ENCODE measurements at regions not wholly inside any gene's neighbourhood (a gene's known extent, or its start where the extent isn't known, plus 50 kb on each side); places are given as distances from the start of the nearest gene placed in this dataset.

DNA sequence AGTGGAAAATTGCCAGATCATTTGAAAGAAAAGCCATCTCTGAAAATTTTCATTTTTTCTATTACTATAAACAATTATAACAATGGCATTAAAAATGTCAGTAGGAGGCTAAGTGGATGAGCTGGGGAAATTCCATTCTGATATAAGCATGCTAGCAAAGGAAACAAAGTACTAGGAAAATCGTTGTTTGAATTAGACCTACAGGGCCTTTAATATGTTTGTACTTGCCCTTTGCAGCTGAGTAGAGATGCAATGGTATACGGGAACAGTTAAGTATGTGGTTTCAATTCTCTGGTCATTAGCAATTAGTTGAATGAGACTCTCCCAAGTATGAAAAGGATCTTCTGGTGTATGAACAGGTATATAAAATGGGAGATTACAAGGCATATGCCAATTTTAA lies 452.2 kb downstream of the PCDH11X start (continued):
- no peak for TF ChIP-seq NANOG (IDR thresholded peaks at IDR 0.05; ENCODE audit: borderline replicate concordance)
- no peak for TF ChIP-seq STAT1 (IDR thresholded peaks at IDR 0.05; ENCODE audit: unreplicated experiment)
- no peak for TF ChIP-seq JUNB (IDR thresholded peaks at IDR 0.05; ENCODE audit: unreplicated experiment)
- TF ChIP-seq, protein P1, sequence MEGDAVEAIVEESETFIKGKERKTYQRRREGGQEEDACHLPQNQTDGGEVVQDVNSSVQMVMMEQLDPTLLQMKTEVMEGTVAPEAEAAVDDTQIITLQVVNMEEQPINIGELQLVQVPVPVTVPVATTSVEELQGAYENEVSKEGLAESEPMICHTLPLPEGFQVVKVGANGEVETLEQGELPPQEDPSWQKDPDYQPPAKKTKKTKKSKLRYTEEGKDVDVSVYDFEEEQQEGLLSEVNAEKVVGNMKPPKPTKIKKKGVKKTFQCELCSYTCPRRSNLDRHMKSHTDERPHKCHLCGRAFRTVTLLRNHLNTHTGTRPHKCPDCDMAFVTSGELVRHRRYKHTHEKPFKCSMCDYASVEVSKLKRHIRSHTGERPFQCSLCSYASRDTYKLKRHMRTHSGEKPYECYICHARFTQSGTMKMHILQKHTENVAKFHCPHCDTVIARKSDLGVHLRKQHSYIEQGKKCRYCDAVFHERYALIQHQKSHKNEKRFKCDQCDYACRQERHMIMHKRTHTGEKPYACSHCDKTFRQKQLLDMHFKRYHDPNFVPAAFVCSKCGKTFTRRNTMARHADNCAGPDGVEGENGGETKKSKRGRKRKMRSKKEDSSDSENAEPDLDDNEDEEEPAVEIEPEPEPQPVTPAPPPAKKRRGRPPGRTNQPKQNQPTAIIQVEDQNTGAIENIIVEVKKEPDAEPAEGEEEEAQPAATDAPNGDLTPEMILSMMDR (conservative IDR thresholded peaks at IDR 0.05; ENCODE audit: low read depth in 2 of 2), result no peak
- TF ChIP-seq EZH2 (IDR thresholded peaks at IDR 0.05; ENCODE audit: low read depth, unreplicated experiment), result no peak
- TF ChIP-seq, protein P2, sequence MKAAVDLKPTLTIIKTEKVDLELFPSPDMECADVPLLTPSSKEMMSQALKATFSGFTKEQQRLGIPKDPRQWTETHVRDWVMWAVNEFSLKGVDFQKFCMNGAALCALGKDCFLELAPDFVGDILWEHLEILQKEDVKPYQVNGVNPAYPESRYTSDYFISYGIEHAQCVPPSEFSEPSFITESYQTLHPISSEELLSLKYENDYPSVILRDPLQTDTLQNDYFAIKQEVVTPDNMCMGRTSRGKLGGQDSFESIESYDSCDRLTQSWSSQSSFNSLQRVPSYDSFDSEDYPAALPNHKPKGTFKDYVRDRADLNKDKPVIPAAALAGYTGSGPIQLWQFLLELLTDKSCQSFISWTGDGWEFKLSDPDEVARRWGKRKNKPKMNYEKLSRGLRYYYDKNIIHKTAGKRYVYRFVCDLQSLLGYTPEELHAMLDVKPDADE (IDR thresholded peaks at IDR 0.05), result no peak
- TF ChIP-seq, protein P3, sequence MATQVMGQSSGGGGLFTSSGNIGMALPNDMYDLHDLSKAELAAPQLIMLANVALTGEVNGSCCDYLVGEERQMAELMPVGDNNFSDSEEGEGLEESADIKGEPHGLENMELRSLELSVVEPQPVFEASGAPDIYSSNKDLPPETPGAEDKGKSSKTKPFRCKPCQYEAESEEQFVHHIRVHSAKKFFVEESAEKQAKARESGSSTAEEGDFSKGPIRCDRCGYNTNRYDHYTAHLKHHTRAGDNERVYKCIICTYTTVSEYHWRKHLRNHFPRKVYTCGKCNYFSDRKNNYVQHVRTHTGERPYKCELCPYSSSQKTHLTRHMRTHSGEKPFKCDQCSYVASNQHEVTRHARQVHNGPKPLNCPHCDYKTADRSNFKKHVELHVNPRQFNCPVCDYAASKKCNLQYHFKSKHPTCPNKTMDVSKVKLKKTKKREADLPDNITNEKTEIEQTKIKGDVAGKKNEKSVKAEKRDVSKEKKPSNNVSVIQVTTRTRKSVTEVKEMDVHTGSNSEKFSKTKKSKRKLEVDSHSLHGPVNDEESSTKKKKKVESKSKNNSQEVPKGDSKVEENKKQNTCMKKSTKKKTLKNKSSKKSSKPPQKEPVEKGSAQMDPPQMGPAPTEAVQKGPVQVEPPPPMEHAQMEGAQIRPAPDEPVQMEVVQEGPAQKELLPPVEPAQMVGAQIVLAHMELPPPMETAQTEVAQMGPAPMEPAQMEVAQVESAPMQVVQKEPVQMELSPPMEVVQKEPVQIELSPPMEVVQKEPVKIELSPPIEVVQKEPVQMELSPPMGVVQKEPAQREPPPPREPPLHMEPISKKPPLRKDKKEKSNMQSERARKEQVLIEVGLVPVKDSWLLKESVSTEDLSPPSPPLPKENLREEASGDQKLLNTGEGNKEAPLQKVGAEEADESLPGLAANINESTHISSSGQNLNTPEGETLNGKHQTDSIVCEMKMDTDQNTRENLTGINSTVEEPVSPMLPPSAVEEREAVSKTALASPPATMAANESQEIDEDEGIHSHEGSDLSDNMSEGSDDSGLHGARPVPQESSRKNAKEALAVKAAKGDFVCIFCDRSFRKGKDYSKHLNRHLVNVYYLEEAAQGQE (IDR thresholded peaks at IDR 0.05; ENCODE audit: unreplicated experiment), result no peak
- TF ChIP-seq CREB1 (CRISPR knock-in tag; IDR thresholded peaks at IDR 0.05; ENCODE audit: low read depth), result no peak

DNA sequence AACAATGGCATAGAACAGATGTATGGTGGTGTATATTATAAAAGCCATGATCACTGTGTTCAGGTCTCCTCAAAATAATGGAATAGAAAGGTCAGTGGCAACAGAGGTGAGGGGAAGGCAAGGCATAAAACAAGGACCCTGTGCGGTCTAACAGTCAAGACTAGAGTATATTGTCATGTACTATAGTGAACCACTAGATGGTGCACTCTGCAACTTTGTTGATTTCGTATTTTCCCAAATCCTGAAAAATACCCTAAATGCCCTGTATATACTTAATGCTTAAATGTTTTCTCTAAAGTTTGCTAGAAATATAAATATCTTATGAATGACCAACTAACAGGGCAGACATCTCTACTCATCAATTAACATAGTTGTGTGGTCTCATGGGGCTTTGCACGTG lies 453.0 kb downstream of the PCDH11X start:
- no peak overlapping the region for H3K4me3 Mint-ChIP-seq

More for the DNA sequence above, 453.0 kb downstream of the PCDH11X start:
- no peaks in the 10 kb centered on the region for H3K9me3 Mint-ChIP-seq
- DNase-seq (ENCODE audit: low spot score) (peak; percentile 44), ATAC-seq (peak; percentile 56)
- peaks cover 5% of the 10 kb centered on the region; the same call in 2 of the 3 replicates for H3K36me3 Mint-ChIP-seq (ENCODE audit: low read depth)
- Histone ChIP-seq H3K27me3 (ENCODE audit: insufficient read depth) (no peaks in the 10 kb centered on the region), H2AFZ (no peak overlapping the region), H4K20me1 (replicated peaks; ENCODE audit: insufficient read depth) (no peaks in the 10 kb centered on the region), H3K4me1 (ENCODE audit: insufficient read depth) (no peaks in the 10 kb centered on the region; the same call in 1 of the 2 replicates), H3K4me3 (no peak overlapping the region), H3K36me3 (ENCODE audit: insufficient read depth) (no peaks in the 10 kb centered on the region), H3K4me2 (no peak overlapping the region), H3F3A (replicated peaks; ENCODE audit: low read depth) (no peaks in the 10 kb centered on the region), H3K9me2 (ENCODE audit: insufficient read depth) (no peaks in the 10 kb centered on the region), H3K27ac (ENCODE audit: low read depth) (no peak overlapping the region), H3K79me2 (replicated peaks; ENCODE audit: insufficient read depth) (no peaks in the 10 kb centered on the region)
- TF ChIP-seq, protein P4, sequence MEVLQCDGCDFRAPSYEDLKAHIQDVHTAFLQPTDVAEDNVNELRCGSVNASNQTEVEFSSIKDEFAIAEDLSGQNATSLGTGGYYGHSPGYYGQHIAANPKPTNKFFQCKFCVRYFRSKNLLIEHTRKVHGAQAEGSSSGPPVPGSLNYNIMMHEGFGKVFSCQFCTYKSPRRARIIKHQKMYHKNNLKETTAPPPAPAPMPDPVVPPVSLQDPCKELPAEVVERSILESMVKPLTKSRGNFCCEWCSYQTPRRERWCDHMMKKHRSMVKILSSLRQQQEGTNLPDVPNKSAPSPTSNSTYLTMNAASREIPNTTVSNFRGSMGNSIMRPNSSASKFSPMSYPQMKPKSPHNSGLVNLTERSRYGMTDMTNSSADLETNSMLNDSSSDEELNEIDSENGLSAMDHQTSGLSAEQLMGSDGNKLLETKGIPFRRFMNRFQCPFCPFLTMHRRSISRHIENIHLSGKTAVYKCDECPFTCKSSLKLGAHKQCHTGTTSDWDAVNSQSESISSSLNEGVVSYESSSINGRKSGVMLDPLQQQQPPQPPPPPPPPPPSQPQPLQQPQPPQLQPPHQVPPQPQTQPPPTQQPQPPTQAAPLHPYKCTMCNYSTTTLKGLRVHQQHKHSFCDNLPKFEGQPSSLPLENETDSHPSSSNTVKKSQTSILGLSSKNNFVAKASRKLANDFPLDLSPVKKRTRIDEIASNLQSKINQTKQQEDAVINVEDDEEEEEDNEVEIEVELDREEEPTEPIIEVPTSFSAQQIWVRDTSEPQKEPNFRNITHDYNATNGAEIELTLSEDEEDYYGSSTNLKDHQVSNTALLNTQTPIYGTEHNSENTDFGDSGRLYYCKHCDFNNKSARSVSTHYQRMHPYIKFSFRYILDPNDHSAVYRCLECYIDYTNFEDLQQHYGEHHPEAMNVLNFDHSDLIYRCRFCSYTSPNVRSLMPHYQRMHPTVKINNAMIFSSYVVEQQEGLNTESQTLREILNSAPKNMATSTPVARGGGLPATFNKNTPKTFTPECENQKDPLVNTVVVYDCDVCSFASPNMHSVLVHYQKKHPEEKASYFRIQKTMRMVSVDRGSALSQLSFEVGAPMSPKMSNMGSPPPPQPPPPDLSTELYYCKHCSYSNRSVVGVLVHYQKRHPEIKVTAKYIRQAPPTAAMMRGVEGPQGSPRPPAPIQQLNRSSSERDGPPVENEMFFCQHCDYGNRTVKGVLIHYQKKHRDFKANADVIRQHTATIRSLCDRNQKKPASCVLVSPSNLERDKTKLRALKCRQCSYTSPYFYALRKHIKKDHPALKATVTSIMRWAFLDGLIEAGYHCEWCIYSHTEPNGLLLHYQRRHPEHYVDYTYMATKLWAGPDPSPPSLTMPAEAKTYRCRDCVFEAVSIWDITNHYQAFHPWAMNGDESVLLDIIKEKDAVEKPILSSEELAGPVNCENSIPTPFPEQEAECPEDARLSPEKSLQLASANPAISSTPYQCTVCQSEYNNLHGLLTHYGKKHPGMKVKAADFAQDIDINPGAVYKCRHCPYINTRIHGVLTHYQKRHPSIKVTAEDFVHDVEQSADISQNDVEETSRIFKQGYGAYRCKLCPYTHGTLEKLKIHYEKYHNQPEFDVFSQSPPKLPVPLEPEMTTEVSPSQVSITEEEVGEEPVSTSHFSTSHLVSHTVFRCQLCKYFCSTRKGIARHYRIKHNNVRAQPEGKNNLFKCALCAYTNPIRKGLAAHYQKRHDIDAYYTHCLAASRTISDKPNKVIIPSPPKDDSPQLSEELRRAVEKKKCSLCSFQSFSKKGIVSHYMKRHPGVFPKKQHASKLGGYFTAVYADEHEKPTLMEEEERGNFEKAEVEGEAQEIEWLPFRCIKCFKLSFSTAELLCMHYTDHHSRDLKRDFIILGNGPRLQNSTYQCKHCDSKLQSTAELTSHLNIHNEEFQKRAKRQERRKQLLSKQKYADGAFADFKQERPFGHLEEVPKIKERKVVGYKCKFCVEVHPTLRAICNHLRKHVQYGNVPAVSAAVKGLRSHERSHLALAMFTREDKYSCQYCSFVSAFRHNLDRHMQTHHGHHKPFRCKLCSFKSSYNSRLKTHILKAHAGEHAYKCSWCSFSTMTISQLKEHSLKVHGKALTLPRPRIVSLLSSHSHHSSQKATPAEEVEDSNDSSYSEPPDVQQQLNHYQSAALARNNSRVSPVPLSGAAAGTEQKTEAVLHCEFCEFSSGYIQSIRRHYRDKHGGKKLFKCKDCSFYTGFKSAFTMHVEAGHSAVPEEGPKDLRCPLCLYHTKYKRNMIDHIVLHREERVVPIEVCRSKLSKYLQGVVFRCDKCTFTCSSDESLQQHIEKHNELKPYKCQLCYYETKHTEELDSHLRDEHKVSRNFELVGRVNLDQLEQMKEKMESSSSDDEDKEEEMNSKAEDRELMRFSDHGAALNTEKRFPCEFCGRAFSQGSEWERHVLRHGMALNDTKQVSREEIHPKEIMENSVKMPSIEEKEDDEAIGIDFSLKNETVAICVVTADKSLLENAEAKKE (CRISPR knock-in tag; IDR thresholded peaks at IDR 0.05), result no peak
- TF ChIP-seq, protein P1 (conservative IDR thresholded peaks at IDR 0.05; ENCODE audit: low read depth in 2 of 2), result peak; percentile 57 to 61
- peaks cover 13% of the 10 kb centered on the region; the same call in 2 of the 3 replicates for H3K4me1 Mint-ChIP-seq
- H3K27me3 Mint-ChIP-seq (ENCODE audit: insufficient read depth, low read depth, poor library complexity), result no peaks in the 10 kb centered on the region
- no peak overlapping the region for H3K27ac Mint-ChIP-seq
